Panc1 (cell line): ENCODE measurements at regions not wholly inside any gene's neighbourhood (a gene's known extent, or its start where the extent isn't known, plus 50 kb on each side); places are given as distances from the start of the nearest gene placed in this dataset.

Experiments
- ATAC-seq: fragments of 200-7000 bp; cut with Tn5 transposase; 2 replicates; pipeline ENCODE4 v1.9.1; 2020; ENCODE audit warnings: mild to moderate bottlenecking, moderate library complexity
- BruUV-seq: library from RNA; stranded (reverse); fragments of 400-500 nt; replicated peaks from 2 replicates; lab custom pipeline; 2021; lab: Mats Ljungman, UMichigan
- CTCF ChIA-PET: fragments of 300-600 bp; sonication (Branson Sonifier 250); formaldehyde crosslinking; loops from one replicate; lab custom pipeline; 2022; ENCODE audit warnings: antibody characterized with exemption; lab: Charles Lee
- POLR2A ChIA-PET: fragments of 300-600 bp; sonication (Branson Sonifier 250); formaldehyde crosslinking; loops from one replicate; lab custom pipeline; 2022; ENCODE audit warnings: antibody characterized with exemption; lab: Charles Lee
- DNase-seq: peaks from one replicate; pipeline ENCODE4 v3.0.0-alpha.2; 2010; ENCODE audit warnings: low read depth, low spot score
- H3K27ac ChIP-seq: 2 replicates; pipeline ENCODE4 v1.5.1; 2011; ENCODE audit warnings: mild to moderate bottlenecking, low read length, inconsistent platforms
- H3K27me3 ChIP-seq: fragments of 200-500 bp; sonication (Bioruptor generic); 2 replicates; pipeline ENCODE4 v1.6.0; 2014; ENCODE audit warnings: low read length, inconsistent platforms; ENCODE audit not compliant: control insufficient read depth, insufficient read depth
- H3K36me3 ChIP-seq: fragments of 200-500 bp; sonication (Bioruptor generic); 2 replicates; pipeline ENCODE4 v1.5.1; 2014; ENCODE audit warnings: inconsistent platforms, mild to moderate bottlenecking, low read length, moderate library complexity; ENCODE audit not compliant: control insufficient read depth, insufficient read depth
- H3K4me1 ChIP-seq: 2 replicates; pipeline ENCODE4 v1.5.1; 2011; ENCODE audit warnings: inconsistent platforms, mild to moderate bottlenecking, low read length, moderate library complexity; ENCODE audit not compliant: control insufficient read depth, insufficient read depth
- H3K4me3 ChIP-seq, 2 experiments: 2 replicates each; pipeline ENCODE4 v1.5.1; 2011 to 2012; ENCODE audit warnings: low read depth in 2 of 2, low read length in 2 of 2, mild to moderate bottlenecking in 2 of 2, inconsistent platforms in 1 of 2, moderate library complexity in 1 of 2
- H3K9me3 ChIP-seq: fragments of 200-500 bp; sonication (Bioruptor generic); 2 replicates; pipeline ENCODE4 v1.5.1; 2014; ENCODE audit warnings: low read depth, mild to moderate bottlenecking, inconsistent platforms, low read length, moderate library complexity; ENCODE audit not compliant: control insufficient read depth, insufficient read depth
- CTCF ChIP-seq: fragments of 450-650 bp; IDR thresholded peaks from 2 replicates; pipeline ENCODE4 v1.5.1; 2017; ENCODE audit warnings: mild to moderate bottlenecking
- POLR2AphosphoS5 ChIP-seq: IDR thresholded peaks from 2 replicates; pipeline ENCODE4 v1.6.1; 2012; ENCODE audit warnings: mild to moderate bottlenecking, low read depth, low read length, moderate library complexity
- REST ChIP-seq, 2 experiments: IDR thresholded peaks; 2 replicates each; pipeline ENCODE4 v1.6.1; 2011 to 2012; ENCODE audit warnings: low read depth in 2 of 2, control low read depth in 1 of 2, low read length in 1 of 2, mild to moderate bottlenecking in 1 of 2, moderate library complexity in 1 of 2; ENCODE audit not compliant: insufficient read depth in 1 of 2
- SIN3A ChIP-seq: IDR thresholded peaks from 2 replicates; pipeline ENCODE4 v1.6.1; 2012; ENCODE audit warnings: low read depth, mild to moderate bottlenecking, low read length, moderate library complexity, borderline replicate concordance; ENCODE audit not compliant: insufficient read depth
- TCF7L2 ChIP-seq: IDR thresholded peaks from 2 replicates; pipeline ENCODE4 v1.6.1; 2011; ENCODE audit warnings: mild to moderate bottlenecking, low read depth, low read length, inconsistent platforms
- in situ Hi-C: cut with HindIII; loops from 2 replicates; pipeline ENCODE4 v1.10.0; 2016; ENCODE audit warnings: low sequenced_read_pairs, low pct_unique_long_range_greater_than_20kb
- intact Hi-C: fragments of 100-400 bp; cut with micrococcal nuclease; formaldehyde crosslinking; loops from one replicate; pipeline ENCODE4 v1.10.0; 2022; ENCODE audit not compliant: unreplicated experiment

- ChIA-PET CTCF (no interaction called here), POLR2A (no interaction called here)
- TF ChIP-seq CTCF = no peak
- TF ChIP-seq REST (IDR thresholded peaks at IDR 0.05; ENCODE audit: insufficient read depth in 1 of 2, low read depth in 2 of 2, low read length in 1 of 2) = no peak
- no peak for TF ChIP-seq TCF7L2
- no peak for TF ChIP-seq POLR2AphosphoS5
- no peak for TF ChIP-seq SIN3A
- no peaks in the 10 kb centered on the region for H3K4me1 ChIP-seq
- in situ Hi-C loops (no loop called here), intact Hi-C loops (no loop called here)
- no peaks in the 10 kb centered on the region for H3K9me3 ChIP-seq
- no peaks in the 10 kb centered on the region for H3K36me3 ChIP-seq
- ATAC-seq (no peak), DNase-seq (no peak)
- no peaks in the 10 kb centered on the region for H3K27me3 ChIP-seq
- H3K27ac ChIP-seq = no peak overlapping the region
- BruUV-seq = no TSS peak
- H3K4me3 ChIP-seq = no peak overlapping the region
These were observed 232.5 kb downstream of the HDGFL1 start for GRCh38 chr6:22801831-22802230.

GRCh38 chr6:22804620-22805261 lies 235.4 kb downstream of the HDGFL1 start:
- intact Hi-C loops = no loop called here

More at GRCh38 chr6:22804620-22805261, 235.4 kb downstream of the HDGFL1 start:
- TF ChIP-seq POLR2AphosphoS5 = no peak
- no peak for TF ChIP-seq SIN3A
- no peak for TF ChIP-seq CTCF
- ATAC-seq (no peak), DNase-seq (no peak)
- H3K27ac ChIP-seq = no peak overlapping the region
- BruUV-seq = no TSS peak
- ChIA-PET CTCF (no interaction called here), POLR2A (no interaction called here)
- H3K4me1 ChIP-seq = no peaks in the 10 kb centered on the region
- no peaks in the 10 kb centered on the region for H3K36me3 ChIP-seq
- in situ Hi-C loops = no loop called here
- no peaks in the 10 kb centered on the region for H3K9me3 ChIP-seq
- H3K27me3 ChIP-seq = no peaks in the 10 kb centered on the region
- H3K4me3 ChIP-seq = no peak overlapping the region
